HepG2 (cell line): ENCODE measurements at regions not wholly inside any gene's neighbourhood (a gene's known extent, or its start where the extent isn't known, plus 50 kb on each side); places are given as distances from the start of the nearest gene placed in this dataset.

Experiments used
- ATAC-seq: fragments of 200-7000 bp; cut with Tn5 transposase; 3 replicates; pipeline ENCODE4 v1.9.1; 2020; ENCODE audit warnings: mild to moderate bottlenecking, moderate library complexity
- BruUV-seq: library from RNA; stranded (reverse); fragments of 400-500 nt; replicated peaks from 2 replicates; lab custom pipeline; 2021; lab: Mats Ljungman, UMichigan
- CTCF ChIA-PET: fragments of 300-600 bp; formaldehyde crosslinking; extraction: SDS; loops from one replicate; lab custom pipeline; 2021; ENCODE audit warnings: low total read pairs, inconsistent platforms, low intra/inter-chr PET ratio; lab: Yijun Ruan, JAX
- POLR2A ChIA-PET: fragments of 350-600 bp; sonication (Branson Sonifier 250); formaldehyde crosslinking; loops from one replicate; lab custom pipeline; 2020; ENCODE audit warnings: antibody characterized with exemption, inconsistent platforms; lab: Yijun Ruan, JAX
- DNase-seq: peaks from one replicate; pipeline ENCODE4 v3.0.0-alpha.2; 2015; ENCODE audit warnings: low spot score
- FAIRE-seq: peaks from 3 replicates; lab custom pipeline; 2011; peaks lifted over from hg19 to GRCh38; lab: Jason Lieb, UNC
- H2AFZ ChIP-seq: one replicate; pipeline ENCODE4 v1.6.1; 2011; ENCODE audit warnings: low read length, inconsistent platforms
- H3K27ac ChIP-seq: fragments of 300-600 bp; 3 replicates; pipeline ENCODE4 v1.8.0; 2011; ENCODE audit warnings: mixed run types, mild to moderate bottlenecking, mixed read lengths, low read length, inconsistent platforms; ENCODE audit not compliant: insufficient read depth; ENCODE audit errors: extremely low read length
- H3K27me3 ChIP-seq, 2 experiments: fragments of 200-600 bp in 1 of 2; 2 replicates in 1 of 2; 3 replicates in 1 of 2; pipeline versions ENCODE4 v1.6.0 to v1.8.0; 2011; ENCODE audit warnings: low read length in 2 of 2, mild to moderate bottlenecking in 2 of 2, moderate library complexity in 2 of 2, inconsistent platforms in 1 of 2; ENCODE audit not compliant: insufficient read depth in 2 of 2, control insufficient read depth in 1 of 2
- H3K36me3 ChIP-seq, 2 experiments: fragments of 200-600 bp in 1 of 2; replicated peaks in 1 of 2; 2 replicates in 1 of 2; 3 replicates in 1 of 2; pipeline versions ENCODE4 v1.5.1 to v1.8.0; 2011; ENCODE audit warnings: low read length in 2 of 2, inconsistent platforms in 1 of 2; ENCODE audit not compliant: insufficient read depth in 2 of 2, control insufficient read depth in 1 of 2
- H3K4me1 ChIP-seq: 2 replicates; pipeline ENCODE4 v1.5.1; 2012; ENCODE audit warnings: low read length, inconsistent platforms; ENCODE audit not compliant: insufficient read depth
- H3K4me2 ChIP-seq: 2 replicates; pipeline ENCODE4 v1.6.0; 2011; ENCODE audit warnings: low read depth, low read length, inconsistent platforms
- H3K4me3 ChIP-seq, 3 experiments: fragments of 200-600 bp in 1 of 3; sonication (generic), shearing (Covaris generic) in 1 of 3; replicated peaks in 1 of 3; 2 replicates each; pipeline ENCODE4 v1.5.1; 2011 to 2016; ENCODE audit warnings: low read length in 3 of 3, inconsistent platforms in 2 of 3, low read depth in 2 of 3, mild to moderate bottlenecking in 2 of 3, control low read depth in 1 of 3, mixed read lengths in 1 of 3; ENCODE audit not compliant: insufficient read depth in 1 of 3
- H3K79me2 ChIP-seq: one replicate; pipeline ENCODE4 v1.6.1; 2011; ENCODE audit warnings: low read length, inconsistent platforms; ENCODE audit not compliant: insufficient read depth
- H3K9ac ChIP-seq: 2 replicates; pipeline ENCODE4 v1.6.0; 2011; ENCODE audit warnings: mild to moderate bottlenecking, low read depth, low read length, inconsistent platforms; ENCODE audit not compliant: insufficient read depth
- H3K9me3 ChIP-seq: 2 replicates; pipeline ENCODE4 v1.5.1; 2012; ENCODE audit warnings: mild to moderate bottlenecking, low read length
- H4K20me1 ChIP-seq: 2 replicates; pipeline ENCODE4 v1.6.0; 2011; ENCODE audit warnings: inconsistent platforms, mild to moderate bottlenecking, low read length, moderate library complexity; ENCODE audit not compliant: insufficient read depth
- ARNT ChIP-seq: fragments of 450-650 bp; IDR thresholded peaks from 2 replicates; pipeline ENCODE4 v1.6.1; 2017
- CBFB ChIP-seq: sonication (generic); formaldehyde crosslinking; IDR thresholded peaks from 2 replicates; pipeline ENCODE4 v1.4.0; 2020; ENCODE audit warnings: missing genetic modification reagents
- GATA4 ChIP-seq: sonication (generic); IDR thresholded peaks from 2 replicates; pipeline ENCODE4 v1.6.1; 2016; ENCODE audit warnings: antibody characterized with exemption, low read depth, borderline replicate concordance
- IRF2 ChIP-seq: IDR thresholded peaks from 2 replicates; pipeline ENCODE4 v1.6.1; 2018; ENCODE audit warnings: missing genetic modification reagents, missing compliant biosample characterization
- MAFF ChIP-seq: IDR thresholded peaks from 2 replicates; pipeline ENCODE4 v1.6.1; 2011; ENCODE audit warnings: low read depth, low read length, improper control_type of control experiment
- NFIC ChIP-seq: IDR thresholded peaks from 2 replicates; pipeline ENCODE4 v1.6.1; 2012; ENCODE audit warnings: mild to moderate bottlenecking, low read length, inconsistent platforms
- NPAS2 ChIP-seq: sonication (generic); formaldehyde crosslinking; IDR thresholded peaks from 2 replicates; pipeline ENCODE4 v1.8.0; 2022; ENCODE audit warnings: mild to moderate bottlenecking, missing genetic modification reagents, borderline replicate concordance
- PCBP2 ChIP-seq: fragments of 200-400 bp; formaldehyde crosslinking; optimal IDR thresholded peaks from 2 replicates; pipeline ENCODE3; 2018; ENCODE audit warnings: low read length, low read depth; ENCODE audit not compliant: poor library complexity, severe bottlenecking
- SAP130 ChIP-seq: IDR thresholded peaks from 2 replicates; pipeline ENCODE4 v1.6.1; 2016; ENCODE audit warnings: low read depth
- SP140L ChIP-seq: sonication (generic); formaldehyde crosslinking; IDR thresholded peaks from 2 replicates; pipeline ENCODE4 v1.4.0; 2020; ENCODE audit warnings: missing genetic modification reagents, borderline replicate concordance
- U2AF1 ChIP-seq: fragments of 200-400 bp; formaldehyde crosslinking; optimal IDR thresholded peaks from 2 replicates; pipeline ENCODE3; 2017; ENCODE audit warnings: mild to moderate bottlenecking, low read depth, low read length
- WIZ ChIP-seq: sonication (generic); formaldehyde crosslinking; IDR thresholded peaks from 2 replicates; pipeline ENCODE4 v1.5.1; 2020; ENCODE audit warnings: mild to moderate bottlenecking, missing genetic modification reagents
- ZBTB1 ChIP-seq: sonication (generic); formaldehyde crosslinking; IDR thresholded peaks from 2 replicates; pipeline ENCODE4 v1.4.0; 2020; ENCODE audit warnings: missing genetic modification reagents, borderline replicate concordance
- ZC3H13 ChIP-seq: sonication (generic); formaldehyde crosslinking; IDR thresholded peaks from 2 replicates; pipeline ENCODE4 v1.8.1; 2023; ENCODE audit warnings: mild to moderate bottlenecking, missing genetic modification reagents, moderate library complexity
- ZNF160 ChIP-seq: sonication (generic); formaldehyde crosslinking; IDR thresholded peaks from 2 replicates; pipeline ENCODE4 v1.8.0; 2022; ENCODE audit warnings: mild to moderate bottlenecking, inconsistent platforms, missing genetic modification reagents
- ZNF24 ChIP-seq: fragments of 450-650 bp; IDR thresholded peaks from 2 replicates; pipeline ENCODE4 v1.6.1; 2017; ENCODE audit warnings: antibody characterized with exemption, mild to moderate bottlenecking
- ZNF543 ChIP-seq: sonication (generic); formaldehyde crosslinking; IDR thresholded peaks from 2 replicates; pipeline ENCODE4 v1.4.0; 2020; ENCODE audit warnings: mild to moderate bottlenecking, missing genetic modification reagents
- ZNF556 ChIP-seq: sonication (generic); formaldehyde crosslinking; IDR thresholded peaks from 2 replicates; pipeline ENCODE4 v1.4.0; 2020; ENCODE audit warnings: mild to moderate bottlenecking, missing genetic modification reagents, borderline replicate concordance
- ZNF644 ChIP-seq: IDR thresholded peaks from 2 replicates; pipeline ENCODE4 v1.6.1; 2016; ENCODE audit warnings: low read depth
- ZNF746 ChIP-seq: sonication (generic); formaldehyde crosslinking; IDR thresholded peaks from 2 replicates; pipeline ENCODE4 v1.8.0; 2022; ENCODE audit warnings: mild to moderate bottlenecking, missing genetic modification reagents
- ZNF761 ChIP-seq: sonication (generic); formaldehyde crosslinking; conservative IDR thresholded peaks from 2 replicates; pipeline ENCODE4 v1.4.0; 2020; ENCODE audit warnings: mild to moderate bottlenecking, missing genetic modification reagents
- WGBS: methylation state at CpG from one replicate; pipeline ENCODE4 v1.1.6; 2017; ENCODE audit warnings: low lambda C conversion rate; 5-methylcytosine and 5-hydroxymethylcytosine counted together
- in situ Hi-C: cut with HindIII; loops from 2 replicates; pipeline ENCODE4 v1.10.0; 2017; ENCODE audit warnings: low pct_unique_long_range_greater_than_20kb; ENCODE audit not compliant: extremely low pct_ligation_motif_present
- intact Hi-C: fragments of 100-400 bp; cut with micrococcal nuclease; formaldehyde crosslinking; loops from one replicate; pipeline ENCODE4 v1.10.0; 2022; ENCODE audit not compliant: unreplicated experiment
- TF ChIP-seq, protein P1 (sequence below): sonication (generic); formaldehyde crosslinking; IDR thresholded peaks from 2 replicates; pipeline ENCODE4 v1.4.0; 2020; ENCODE audit warnings: mild to moderate bottlenecking, missing genetic modification reagents
- TF ChIP-seq, protein P2 (sequence below): sonication (generic); formaldehyde crosslinking; IDR thresholded peaks from 2 replicates; pipeline ENCODE4 v1.4.0; 2020; ENCODE audit warnings: missing genetic modification reagents

DNA sequence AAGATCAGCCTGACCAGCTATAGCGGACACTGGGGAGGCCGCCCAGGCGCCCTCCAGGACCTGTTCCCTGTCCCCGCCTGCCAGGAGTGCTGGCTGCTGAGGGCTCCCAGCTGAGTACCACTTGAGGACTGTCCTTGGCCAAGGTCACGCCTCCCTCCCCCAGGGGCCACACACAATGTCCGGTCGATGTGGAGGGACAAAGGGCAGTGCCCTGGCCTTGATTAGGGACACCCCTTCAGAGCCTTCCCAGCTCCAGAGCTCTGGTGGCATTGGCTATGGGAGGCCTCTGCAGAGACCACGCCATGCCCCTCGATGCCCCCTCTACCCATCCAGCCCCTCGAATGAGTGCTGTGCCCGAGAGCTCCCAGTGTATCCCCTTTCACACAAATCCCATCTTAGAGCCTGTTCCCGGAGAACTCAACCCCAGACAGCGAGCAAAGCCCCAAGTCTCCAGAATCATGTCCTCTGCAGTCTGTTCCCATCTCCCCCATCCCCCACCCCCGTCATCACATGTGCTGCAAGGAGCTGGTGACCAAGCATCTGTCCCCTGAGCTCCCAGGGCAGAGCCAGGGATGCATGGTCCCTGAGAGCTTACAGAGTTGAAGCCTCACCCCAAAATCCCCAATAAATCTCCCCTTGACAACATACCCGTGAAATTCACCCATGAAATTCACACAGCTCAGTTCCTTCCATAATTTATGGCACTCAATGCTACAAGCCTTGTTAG, 158.9 kb downstream of the NUP210 start:
- ChIA-PET CTCF (no interaction called here), POLR2A (interaction anchor here (1.3 to 1.5 kb wide), 2 partner anchors 10 to 31 kb away, joined by 3 to 7 read pairs; no protein-coding TSS in a partner anchor)
- in situ Hi-C loops = no loop called here
- no peak overlapping the region for H2AFZ ChIP-seq
- intact Hi-C loops = no loop called here
- 89% methylated on average over 6 of the region's 15 CpGs for WGBS
- peaks cover 0 to 7% of the 10 kb centered on the region in 2 experiments; a peak in 1 of 5 replicates for H3K36me3 ChIP-seq
- peak overlapping the region; percentile 93 for H3K27ac ChIP-seq
- no peaks in the 10 kb centered on the region for H4K20me1 ChIP-seq
- H3K27me3 ChIP-seq = no peaks in the 10 kb centered on the region
- H3K9ac ChIP-seq = peak overlapping the region; percentile 47
- peaks cover 65% of the 10 kb centered on the region for H3K79me2 ChIP-seq
- FAIRE-seq (no peak), DNase-seq (peak; percentile 33), ATAC-seq (peak; percentile 12)
- 0 out of 2 replicates have a peak overlapping the region, but pooled peaks have one; percentile 36 for H3K4me2 ChIP-seq
- BruUV-seq = no TSS peak
- no peaks in the 10 kb centered on the region for H3K9me3 ChIP-seq
- peaks cover 88% of the 10 kb centered on the region for H3K4me1 ChIP-seq
- no peak overlapping the region for H3K4me3 ChIP-seq
- TF ChIP-seq ZNF644 (no peak), ZNF543 (CRISPR knock-in tag) (0 out of 2 replicates have a peak, but pooled peaks have one; percentile 37), NFIC (no peak), MAFF (no peak), NPAS2 (CRISPR knock-in tag) (no peak), ZNF556 (CRISPR knock-in tag) (peak; percentile 73; the same call in 1 of the 2 replicates), ZBTB1 (CRISPR knock-in tag) (no peak), IRF2 (CRISPR knock-in tag) (0 out of 2 replicates have a peak, but pooled peaks have one; percentile 38), ZNF761 (no peak), ZC3H13 (CRISPR knock-in tag) (0 out of 2 replicates have a peak, but pooled peaks have one; percentile 18), ZNF24 (no peak), ARNT (no peak), PCBP2 (no peak), ZNF160 (peak; percentile 52; the same call in 1 of the 2 replicates), CBFB (no peak), SP140L (CRISPR knock-in tag) (no peak), GATA4 (no peak), SAP130 (CRISPR knock-in tag) (0 out of 2 replicates have a peak, but pooled peaks have one; percentile 41), ZNF746 (peak; percentile 77), WIZ (no peak), U2AF1 (no peak)
- TF ChIP-seq, protein P1, sequence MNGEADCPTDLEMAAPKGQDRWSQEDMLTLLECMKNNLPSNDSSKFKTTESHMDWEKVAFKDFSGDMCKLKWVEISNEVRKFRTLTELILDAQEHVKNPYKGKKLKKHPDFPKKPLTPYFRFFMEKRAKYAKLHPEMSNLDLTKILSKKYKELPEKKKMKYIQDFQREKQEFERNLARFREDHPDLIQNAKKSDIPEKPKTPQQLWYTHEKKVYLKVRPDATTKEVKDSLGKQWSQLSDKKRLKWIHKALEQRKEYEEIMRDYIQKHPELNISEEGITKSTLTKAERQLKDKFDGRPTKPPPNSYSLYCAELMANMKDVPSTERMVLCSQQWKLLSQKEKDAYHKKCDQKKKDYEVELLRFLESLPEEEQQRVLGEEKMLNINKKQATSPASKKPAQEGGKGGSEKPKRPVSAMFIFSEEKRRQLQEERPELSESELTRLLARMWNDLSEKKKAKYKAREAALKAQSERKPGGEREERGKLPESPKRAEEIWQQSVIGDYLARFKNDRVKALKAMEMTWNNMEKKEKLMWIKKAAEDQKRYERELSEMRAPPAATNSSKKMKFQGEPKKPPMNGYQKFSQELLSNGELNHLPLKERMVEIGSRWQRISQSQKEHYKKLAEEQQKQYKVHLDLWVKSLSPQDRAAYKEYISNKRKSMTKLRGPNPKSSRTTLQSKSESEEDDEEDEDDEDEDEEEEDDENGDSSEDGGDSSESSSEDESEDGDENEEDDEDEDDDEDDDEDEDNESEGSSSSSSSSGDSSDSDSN = no peak
- TF ChIP-seq, protein P2, sequence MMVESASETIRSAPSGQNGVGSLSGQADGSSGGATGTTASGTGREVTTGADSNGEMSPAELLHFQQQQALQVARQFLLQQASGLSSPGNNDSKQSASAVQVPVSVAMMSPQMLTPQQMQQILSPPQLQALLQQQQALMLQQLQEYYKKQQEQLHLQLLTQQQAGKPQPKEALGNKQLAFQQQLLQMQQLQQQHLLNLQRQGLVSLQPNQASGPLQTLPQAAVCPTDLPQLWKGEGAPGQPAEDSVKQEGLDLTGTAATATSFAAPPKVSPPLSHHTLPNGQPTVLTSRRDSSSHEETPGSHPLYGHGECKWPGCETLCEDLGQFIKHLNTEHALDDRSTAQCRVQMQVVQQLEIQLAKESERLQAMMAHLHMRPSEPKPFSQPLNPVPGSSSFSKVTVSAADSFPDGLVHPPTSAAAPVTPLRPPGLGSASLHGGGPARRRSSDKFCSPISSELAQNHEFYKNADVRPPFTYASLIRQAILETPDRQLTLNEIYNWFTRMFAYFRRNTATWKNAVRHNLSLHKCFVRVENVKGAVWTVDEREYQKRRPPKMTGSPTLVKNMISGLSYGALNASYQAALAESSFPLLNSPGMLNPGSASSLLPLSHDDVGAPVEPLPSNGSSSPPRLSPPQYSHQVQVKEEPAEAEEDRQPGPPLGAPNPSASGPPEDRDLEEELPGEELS (CRISPR knock-in tag) = peak; percentile 73; the same call in 1 of the 2 replicates
